ENCODE measurements at regions not wholly inside any gene's neighbourhood (a gene's known extent, or its start where the extent isn't known, plus 50 kb on each side); places are given as distances from the start of the nearest gene placed in this dataset.

DNA sequence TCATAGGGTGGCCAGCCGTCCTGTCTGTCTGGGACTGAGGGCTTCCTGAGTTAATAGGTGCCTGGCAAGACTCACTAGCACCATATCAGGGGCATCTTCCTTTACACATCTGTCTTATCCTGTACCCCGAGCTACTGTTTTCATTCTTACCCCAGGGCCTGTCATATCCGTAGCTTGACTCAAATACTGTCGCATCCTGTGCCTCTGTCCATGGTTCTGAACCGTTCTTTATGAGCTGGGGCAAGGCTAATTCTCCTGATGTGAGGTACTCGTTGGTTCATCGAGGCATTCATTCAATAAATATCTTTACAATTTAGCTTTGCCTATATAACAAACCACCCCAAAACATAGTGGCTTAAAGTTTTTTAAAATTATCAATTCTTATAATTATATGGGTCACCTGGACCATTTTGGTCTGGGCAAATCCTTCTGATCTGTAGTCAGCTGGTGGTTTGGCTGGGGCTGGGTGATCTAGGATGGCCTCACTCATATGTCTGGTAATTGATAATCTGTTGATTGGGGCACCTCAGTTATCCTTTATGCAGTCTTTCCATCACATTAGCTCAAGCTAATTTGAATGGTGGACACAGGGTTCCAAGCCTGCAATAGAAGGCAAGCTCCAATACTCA is 121.2 kb downstream of the TLE3 start:
- DNase-seq (ENCODE audit: low read depth): peak; percentile 81

DNA sequence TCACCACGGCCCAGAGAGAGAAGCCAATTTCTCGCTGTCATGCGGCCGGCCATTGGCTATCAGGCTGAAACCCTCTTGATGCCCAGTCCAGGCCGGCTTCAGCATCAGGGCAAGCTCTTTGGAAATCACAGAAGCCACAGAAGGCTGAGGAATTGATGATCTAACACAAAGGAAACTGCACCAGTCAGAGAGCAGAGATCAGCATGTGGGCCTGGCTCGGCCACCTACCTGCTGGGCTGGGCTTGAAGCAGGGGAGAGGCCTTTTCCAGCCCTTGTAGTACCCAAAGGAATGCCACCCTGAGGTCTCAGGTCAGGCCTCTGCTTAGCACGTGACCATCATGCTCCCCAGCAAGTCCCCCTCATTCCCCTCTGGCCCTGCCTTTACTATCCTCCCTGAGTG is 119.1 kb downstream of the TLE3 start:
- TF ChIP-seq, protein P1, sequence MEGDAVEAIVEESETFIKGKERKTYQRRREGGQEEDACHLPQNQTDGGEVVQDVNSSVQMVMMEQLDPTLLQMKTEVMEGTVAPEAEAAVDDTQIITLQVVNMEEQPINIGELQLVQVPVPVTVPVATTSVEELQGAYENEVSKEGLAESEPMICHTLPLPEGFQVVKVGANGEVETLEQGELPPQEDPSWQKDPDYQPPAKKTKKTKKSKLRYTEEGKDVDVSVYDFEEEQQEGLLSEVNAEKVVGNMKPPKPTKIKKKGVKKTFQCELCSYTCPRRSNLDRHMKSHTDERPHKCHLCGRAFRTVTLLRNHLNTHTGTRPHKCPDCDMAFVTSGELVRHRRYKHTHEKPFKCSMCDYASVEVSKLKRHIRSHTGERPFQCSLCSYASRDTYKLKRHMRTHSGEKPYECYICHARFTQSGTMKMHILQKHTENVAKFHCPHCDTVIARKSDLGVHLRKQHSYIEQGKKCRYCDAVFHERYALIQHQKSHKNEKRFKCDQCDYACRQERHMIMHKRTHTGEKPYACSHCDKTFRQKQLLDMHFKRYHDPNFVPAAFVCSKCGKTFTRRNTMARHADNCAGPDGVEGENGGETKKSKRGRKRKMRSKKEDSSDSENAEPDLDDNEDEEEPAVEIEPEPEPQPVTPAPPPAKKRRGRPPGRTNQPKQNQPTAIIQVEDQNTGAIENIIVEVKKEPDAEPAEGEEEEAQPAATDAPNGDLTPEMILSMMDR (IDR thresholded peaks at IDR 0.05; ENCODE audit: insufficient read depth, low read depth, low read length, missing control alignments): no peak
- no peak overlapping the region for H3K4me3 ChIP-seq (ENCODE audit: low read depth, low read length)
- DNase-seq (ENCODE audit: low read depth): no peak

More for the DNA sequence above, 121.2 kb downstream of the TLE3 start:
- no peak overlapping the region for H3K4me3 ChIP-seq (ENCODE audit: low read depth, low read length)
- TF ChIP-seq, protein P1 (IDR thresholded peaks at IDR 0.05; ENCODE audit: insufficient read depth, low read depth, low read length, missing control alignments): no peak

DNA sequence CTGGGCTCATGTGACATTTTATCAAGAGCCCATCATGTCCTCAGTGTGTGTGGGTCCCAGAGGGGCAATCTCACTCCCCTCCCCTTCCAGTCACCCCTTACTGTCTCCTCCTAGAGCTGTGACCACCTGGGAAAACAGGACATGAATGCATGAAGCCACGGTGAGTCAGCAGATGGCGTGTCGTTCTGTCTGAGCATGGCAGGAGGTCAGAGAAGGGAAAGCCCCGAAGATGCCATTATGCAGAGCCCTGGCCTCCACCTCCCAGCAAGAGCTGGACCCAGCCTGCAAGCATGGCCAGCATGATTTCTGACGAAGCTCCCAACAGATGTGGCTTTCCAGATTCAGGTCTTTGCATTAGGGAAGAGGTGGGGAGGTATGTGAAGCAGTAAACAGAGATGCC is 118.5 kb downstream of the TLE3 start:
- peak; percentile 81 for DNase-seq (ENCODE audit: low read depth)
- TF ChIP-seq, protein P1 (IDR thresholded peaks at IDR 0.05; ENCODE audit: insufficient read depth, low read depth, low read length, missing control alignments): peak; percentile 58
- H3K4me3 ChIP-seq (ENCODE audit: low read depth, low read length): no peak overlapping the region

DNA sequence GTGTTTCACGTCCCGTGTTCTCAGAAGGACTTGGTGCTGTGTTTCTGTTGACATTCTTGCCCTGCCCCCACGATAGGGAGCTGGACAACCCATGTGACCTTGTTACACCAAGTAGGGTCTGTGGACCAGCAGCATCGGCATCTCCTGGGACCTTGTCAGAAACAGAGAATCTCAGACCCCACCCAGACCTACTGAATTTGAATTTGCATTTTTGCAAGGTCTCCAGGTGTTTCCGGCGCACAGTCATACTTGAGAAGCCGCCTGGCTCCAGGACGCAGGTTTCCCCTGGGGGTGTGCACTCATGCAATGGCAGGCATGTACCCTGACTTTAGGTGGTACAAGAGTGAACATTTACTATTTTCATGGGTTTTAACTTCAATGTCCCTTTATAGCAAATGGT is 117.9 kb downstream of the TLE3 start:
- H3K4me3 ChIP-seq (ENCODE audit: low read depth, low read length): no peak overlapping the region
- peak; percentile 97 for DNase-seq (ENCODE audit: low read depth)
- TF ChIP-seq, protein P1 (IDR thresholded peaks at IDR 0.05; ENCODE audit: insufficient read depth, low read depth, low read length, missing control alignments): no peak

DNA sequence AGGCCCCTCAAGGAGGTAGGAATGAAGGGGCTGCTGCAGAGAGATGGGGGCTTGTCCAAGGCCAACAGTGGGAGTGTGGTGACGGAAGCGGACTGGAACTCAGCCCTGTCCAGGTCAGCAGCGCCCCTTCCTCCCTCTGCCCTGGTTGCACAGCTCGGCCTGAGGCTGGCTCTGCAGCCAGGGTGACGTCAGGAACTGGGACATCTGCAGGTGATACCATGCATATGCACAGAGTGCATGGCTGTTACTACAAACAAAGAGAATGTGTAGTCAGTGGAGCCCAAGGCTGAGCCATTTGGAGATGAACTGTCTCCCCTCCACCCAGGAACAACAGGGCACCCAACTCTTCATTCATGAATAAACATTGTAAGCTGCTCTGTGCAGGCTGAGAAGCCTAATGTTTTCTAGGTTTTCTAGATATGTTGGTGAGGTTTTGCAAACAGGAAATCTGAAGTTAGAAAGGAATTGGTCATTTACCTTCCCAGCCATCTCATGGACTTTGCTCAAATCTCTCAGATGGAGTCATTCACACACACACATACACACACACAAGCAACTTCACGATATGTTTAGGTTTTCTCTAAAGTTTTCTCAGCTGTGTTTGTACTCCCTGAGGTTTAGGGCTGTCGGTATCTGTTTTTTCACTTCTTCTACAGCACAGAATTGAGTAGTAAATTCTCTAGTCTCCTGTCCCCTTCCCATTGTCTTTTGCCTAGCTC is 117.2 kb downstream of the TLE3 start:
- peak; percentile 77 for DNase-seq (ENCODE audit: low read depth)
- TF ChIP-seq, protein P1 (IDR thresholded peaks at IDR 0.05; ENCODE audit: insufficient read depth, low read depth, low read length, missing control alignments): peak; percentile 12
- H3K4me3 ChIP-seq (ENCODE audit: low read depth, low read length): no peak overlapping the region

DNA sequence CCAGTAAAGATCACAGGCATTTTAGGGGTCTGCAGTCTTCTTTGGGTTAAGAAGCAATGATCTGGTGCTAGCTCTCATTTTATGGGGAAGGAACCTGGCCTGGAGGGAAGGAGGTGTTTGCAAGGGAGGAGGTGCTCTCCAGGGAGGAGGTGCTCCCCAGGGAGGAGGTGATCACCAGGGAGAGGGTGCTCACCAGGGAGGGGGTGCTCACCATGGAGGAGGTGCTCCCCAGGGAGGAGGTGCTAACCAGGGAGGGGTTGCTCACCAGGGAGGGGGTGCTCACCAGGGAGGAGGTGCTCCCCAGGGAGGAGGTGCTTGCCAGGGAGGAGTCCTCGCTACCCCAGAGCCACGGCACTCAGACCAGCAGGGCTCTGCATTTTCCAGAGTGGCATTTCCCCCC is 115.7 kb downstream of the TLE3 start:
- TF ChIP-seq, protein P1 (IDR thresholded peaks at IDR 0.05; ENCODE audit: insufficient read depth, low read depth, low read length, missing control alignments): no peak
- DNase-seq (ENCODE audit: low read depth): no peak
- no peak overlapping the region for H3K4me3 ChIP-seq (ENCODE audit: low read depth, low read length)

Measured in GM12865 (cell line).